ENCODE measurements at regions not wholly inside any gene's neighbourhood (a gene's known extent, or its start where the extent isn't known, plus 50 kb on each side); places are given as distances from the start of the nearest gene placed in this dataset.
"Not testable (repeated sequence)": the region's sequence is repeated elsewhere in the genome, so short reads cannot be mapped to it uniquely, and the experiment has no call there.

DNA sequence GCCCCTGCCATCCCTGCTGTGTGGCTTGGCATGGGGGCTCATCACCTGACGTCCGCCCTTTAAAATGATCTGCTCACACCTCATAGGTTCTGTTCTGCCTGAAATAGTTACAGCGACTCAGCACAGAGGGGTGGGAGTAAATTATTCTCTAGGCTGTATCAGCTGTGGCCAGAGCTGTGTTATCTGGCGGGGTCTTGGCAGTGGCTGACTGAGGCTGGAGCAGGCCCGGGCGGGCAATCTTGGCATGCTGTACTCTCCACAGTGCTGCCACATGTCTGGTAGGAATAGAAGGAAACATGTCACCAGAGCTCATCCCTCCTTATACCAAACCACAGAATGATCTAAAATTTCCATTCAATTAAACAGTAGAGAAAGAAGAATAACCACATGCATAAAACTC lies 499.9 kb upstream of the LMCD1 start:
- DNase-seq (ENCODE audit: low spot score): no peak

DNA sequence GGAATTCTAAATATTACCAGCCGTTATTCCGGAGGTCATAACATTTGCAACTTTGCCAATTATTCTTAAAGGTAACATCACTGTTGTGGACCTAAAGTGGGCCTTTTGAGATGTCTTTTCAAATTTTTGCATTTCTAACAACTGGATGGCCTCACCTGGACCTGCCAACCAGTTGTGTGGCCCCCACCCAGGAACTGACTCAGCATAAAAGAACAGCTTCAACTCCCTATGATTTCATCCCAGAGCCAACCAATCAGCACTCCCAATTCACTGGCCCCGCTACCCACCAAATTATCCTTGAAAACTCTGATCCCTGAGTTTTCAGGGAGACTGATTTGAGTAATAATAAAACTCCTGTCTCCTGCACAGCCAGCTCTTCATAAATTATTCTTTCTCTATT lies 489.7 kb upstream of the LMCD1 start:
- DNase-seq (ENCODE audit: low spot score): no peak

- no peak for DNase-seq (ENCODE audit: low spot score)
These were observed 481.4 kb upstream of the LMCD1 start for GRCh38 chr3:8020047-8020841.

GRCh38 chr3:8027954-8028353 lies 473.7 kb upstream of the LMCD1 start:
- DNase-seq (ENCODE audit: low spot score): no peak

- DNase-seq (ENCODE audit: low spot score): no peak
These were observed 451.3 kb upstream of the LMCD1 start for GRCh38 chr3:8050283-8050682.

- no peak for DNase-seq (ENCODE audit: low spot score)
These were observed 449.0 kb upstream of the LMCD1 start for GRCh38 chr3:8052659-8053058.

DNA sequence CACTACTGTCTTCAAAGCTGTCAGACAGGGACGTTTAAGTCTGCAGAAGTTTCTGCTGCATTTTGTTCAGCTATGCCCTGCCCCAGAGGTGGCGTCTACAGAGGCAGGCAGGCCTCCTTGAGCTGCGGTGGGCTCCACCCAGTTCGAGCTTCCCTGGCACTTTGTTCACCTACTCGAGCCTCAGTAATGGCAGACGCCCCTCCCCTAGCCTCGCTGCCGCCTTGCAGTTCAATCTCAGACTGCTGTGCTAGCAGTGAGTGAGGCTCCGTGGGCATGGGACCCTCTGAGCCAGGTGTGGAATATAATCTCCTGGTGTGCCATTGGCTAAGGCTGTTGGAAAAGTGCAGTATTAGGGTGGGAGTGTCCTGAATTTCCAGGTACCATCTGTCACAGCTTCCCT lies 433.5 kb upstream of the LMCD1 start:
- not testable (repeated sequence) for DNase-seq (ENCODE audit: low spot score)

DNA sequence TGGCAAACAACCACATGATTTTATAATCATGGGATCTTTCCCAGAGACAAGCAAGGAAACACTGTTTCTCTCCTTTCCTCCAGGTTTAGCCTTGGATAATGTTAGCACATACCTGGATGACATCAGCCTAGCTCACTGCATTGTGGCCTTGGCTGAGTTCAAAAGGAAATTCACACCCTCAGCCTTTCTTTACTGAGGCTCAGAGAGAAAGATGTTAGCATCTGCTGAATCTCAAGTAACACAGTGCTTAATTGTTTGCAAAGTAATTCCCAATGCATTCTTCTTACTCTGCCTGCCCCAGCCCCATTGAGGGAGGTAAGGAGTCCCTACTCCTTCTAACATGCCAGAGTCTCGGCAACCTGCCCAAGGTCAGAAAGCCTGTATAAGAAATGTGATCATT lies 432.2 kb upstream of the LMCD1 start:
- no peak for DNase-seq (ENCODE audit: low spot score)

DNA sequence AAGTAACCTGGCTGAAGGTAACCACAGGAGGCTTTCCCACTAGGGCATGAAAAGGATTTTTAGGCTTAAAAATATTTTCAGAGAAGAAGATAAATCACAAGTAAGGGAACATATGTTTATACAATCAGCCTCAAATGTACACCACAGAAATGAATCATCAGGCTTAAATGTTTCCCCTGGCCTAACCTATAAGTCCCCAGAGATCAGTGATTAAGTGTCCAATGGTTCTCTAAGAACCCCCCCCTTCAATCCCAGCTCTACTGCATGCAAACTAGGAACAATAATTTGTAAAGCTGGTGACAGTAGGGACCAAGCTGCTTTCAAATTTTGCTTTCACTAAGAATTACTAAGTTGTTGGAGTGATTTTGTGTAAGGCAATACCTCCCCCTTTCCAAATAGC lies 431.6 kb upstream of the LMCD1 start:
- DNase-seq (ENCODE audit: low spot score): no peak

GRCh38 chr3:8074740-8075139 lies 426.9 kb upstream of the LMCD1 start:
- not testable (repeated sequence) for DNase-seq (ENCODE audit: low spot score)

GRCh38 chr3:8077126-8077525 lies 424.5 kb upstream of the LMCD1 start:
- DNase-seq (ENCODE audit: low spot score): no peak

DNA sequence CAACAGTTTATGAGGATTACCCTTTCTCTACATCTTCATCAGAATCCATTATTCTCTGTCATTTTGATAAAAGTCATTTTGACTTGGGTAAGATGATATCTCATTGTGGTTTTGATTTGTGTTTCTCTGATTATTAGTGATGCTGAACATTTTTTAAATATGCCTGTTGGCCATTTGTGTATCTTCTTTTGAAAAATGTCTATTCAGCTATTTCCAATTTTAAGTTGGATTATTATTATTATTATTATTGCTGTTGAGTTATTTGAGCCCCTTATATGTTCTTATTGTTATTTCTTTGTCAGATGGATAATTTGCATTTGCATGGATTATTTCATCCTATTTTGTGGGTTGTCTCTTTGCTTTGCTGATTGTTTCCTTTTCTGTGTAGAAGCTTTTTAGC lies 421.2 kb upstream of the LMCD1 start:
- DNase-seq (ENCODE audit: low spot score): no peak

- DNase-seq (ENCODE audit: low spot score): no peak
These were observed 416.1 kb upstream of the LMCD1 start for GRCh38 chr3:8085498-8085897.

DNA sequence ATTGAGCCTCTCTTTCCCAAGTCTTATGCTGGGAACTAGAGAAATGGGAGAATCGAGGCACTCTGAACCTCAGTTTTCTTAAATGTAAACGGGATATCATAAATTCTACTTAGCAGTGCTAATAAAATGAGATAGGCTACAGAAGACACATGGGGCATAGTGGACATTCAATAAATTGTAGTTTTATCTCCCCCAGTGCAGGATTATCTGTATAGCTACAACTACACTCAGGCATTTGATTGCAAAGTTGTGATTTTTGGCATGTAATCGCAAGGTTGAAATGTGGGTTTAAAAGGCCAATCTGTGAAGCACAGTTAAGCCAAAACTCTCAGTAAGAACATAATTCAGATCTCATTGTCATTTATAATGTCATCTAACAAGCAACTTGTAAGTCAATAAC lies 413.7 kb upstream of the LMCD1 start:
- no peak for DNase-seq (ENCODE audit: low spot score)

DNA sequence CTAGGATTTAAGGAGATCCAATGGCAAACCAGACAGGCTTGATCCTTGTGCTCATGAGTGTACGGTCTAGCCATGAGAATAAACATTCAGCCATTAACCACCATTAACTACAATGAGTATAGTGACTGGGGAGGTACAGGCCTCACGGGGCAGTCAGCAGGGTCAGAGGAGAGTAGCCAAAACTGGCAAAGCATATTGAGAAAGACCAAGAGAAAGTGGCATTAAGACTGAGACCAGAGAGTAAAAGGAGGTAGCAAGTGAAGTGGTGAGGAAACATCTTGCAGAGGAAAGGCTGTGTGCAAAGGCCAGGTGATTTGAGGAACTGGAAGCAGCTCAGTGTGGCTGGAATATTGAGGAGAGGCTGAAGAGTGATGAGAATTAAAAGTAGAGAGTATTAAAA lies 407.2 kb upstream of the LMCD1 start:
- DNase-seq (ENCODE audit: low spot score): no peak

GRCh38 chr3:8095724-8096123 lies 405.9 kb upstream of the LMCD1 start:
- no peak for DNase-seq (ENCODE audit: low spot score)

GRCh38 chr3:8097690-8098089 lies 403.9 kb upstream of the LMCD1 start:
- no peak for DNase-seq (ENCODE audit: low spot score)

DNA sequence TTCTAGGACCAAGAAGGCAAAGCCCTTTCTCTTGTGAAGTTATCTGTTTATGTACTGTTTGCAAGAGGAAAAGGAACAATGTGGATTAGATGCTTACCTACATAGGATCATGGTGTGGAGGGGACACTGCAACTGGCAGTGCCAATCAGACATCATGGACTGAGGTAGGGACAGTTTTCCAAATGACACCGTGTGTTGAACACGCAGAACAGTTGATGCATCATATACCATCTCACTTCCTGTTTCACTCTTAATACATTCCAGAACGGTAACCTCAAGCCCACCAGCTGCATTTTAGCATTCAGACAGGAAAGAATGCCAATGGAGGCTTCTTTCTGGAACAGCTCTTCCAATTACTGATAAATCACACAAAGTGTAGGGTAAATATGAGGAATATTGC lies 397.7 kb upstream of the LMCD1 start:
- DNase-seq (ENCODE audit: low spot score): no peak

DNA sequence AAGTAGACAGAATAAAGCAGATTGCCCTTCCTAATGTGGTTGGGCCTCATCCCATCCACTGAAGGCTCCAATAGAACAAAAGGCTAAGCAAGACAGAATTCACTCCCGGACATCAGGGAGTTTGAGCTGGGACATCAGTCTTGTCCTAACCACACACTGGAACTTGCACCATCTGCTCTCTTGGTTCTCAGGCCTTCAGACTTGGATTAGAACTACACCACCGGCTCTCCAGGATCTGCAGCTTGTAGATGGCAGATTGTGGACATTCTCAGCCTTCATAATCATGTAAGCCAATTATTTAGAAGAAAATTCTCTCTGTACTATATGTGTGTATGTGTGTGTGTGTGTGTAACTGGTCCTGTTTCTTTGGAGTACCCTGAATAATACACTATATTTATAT lies 394.7 kb upstream of the LMCD1 start:
- DNase-seq (ENCODE audit: low spot score): no peak

- peak; percentile 68 for DNase-seq (ENCODE audit: low spot score)
These were observed 390.4 kb upstream of the LMCD1 start for GRCh38 chr3:8110966-8111798.

GRCh38 chr3:8112587-8112986 lies 389.0 kb upstream of the LMCD1 start:
- DNase-seq (ENCODE audit: low spot score): no peak

DNA sequence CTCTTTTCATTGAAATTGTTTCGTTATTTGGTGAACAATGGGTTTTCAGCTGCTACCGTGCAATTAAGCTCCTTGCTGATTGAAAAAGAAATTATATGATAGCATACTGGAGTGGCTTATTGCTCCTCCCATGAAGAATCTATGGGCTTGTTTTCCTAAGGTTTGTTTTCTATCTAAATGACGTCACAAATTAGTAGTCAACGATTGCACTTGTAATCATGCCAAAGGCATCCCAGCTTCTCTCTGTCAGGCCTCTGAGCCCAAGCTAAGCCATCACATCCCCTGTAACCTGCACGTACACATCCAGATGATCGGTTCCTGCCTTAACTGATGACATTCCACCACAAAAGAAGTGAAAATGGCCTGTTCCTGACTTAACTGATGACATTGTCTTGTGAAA lies 388.0 kb upstream of the LMCD1 start:
- DNase-seq (ENCODE audit: low spot score): no peak

DNA sequence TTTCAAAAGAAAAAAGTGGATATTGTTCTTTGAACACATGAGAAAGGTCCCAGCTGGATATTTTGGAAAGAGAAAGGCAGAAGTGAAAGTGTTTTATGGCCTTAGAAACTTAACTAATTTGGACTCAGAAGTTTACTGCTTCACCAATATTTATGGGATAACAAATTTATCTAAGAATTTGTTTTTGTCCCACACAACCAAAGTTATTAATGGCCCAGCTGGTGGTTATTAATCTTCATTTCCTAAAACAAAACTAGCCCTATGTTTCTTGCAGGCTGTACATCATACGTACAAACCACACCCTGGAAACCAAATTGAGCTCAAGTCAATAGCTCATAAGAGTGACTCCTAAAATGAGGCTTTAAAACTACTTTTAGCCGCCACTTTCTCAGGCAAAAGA lies 372.9 kb upstream of the LMCD1 start:
- DNase-seq (ENCODE audit: low spot score): no peak

DNA sequence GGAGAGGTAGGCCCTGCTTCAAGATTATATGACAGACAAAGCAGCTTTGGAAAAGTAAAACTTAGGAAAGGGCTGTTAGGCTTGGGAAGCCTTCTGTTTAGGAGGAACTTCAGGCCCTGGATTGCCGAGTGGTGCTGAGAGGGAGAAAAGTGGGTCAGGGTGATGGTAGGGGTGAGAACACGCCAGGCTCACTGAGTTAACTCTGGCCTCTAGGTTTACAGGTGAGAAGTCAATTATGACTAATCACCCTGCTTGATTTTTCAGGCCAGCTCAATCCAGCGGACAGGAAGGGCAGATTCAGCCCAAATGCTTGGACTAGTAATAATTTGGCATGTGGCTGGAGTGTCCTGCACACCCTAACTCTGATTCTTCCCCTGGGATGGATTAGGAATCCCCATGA lies 365.1 kb upstream of the LMCD1 start:
- no peak for DNase-seq (ENCODE audit: low spot score)
